ENCODE measurements at regions not wholly inside any gene's neighbourhood (a gene's known extent, or its start where the extent isn't known, plus 50 kb on each side); places are given as distances from the start of the nearest gene placed in this dataset.

- TF ChIP-seq EGR1 (IDR thresholded peaks at IDR 0.05; ENCODE audit: low read depth) = no peak
- no peak for TF ChIP-seq YY1 (IDR thresholded peaks at IDR 0.05; ENCODE audit: extremely low read depth, insufficient replicate concordance, low read depth, low read length)
- TF ChIP-seq TCF7L2 (IDR thresholded peaks at IDR 0.05; ENCODE audit: borderline replicate concordance, extremely low read depth, insufficient read depth, insufficient read length) = no peak
- no peak for TF ChIP-seq EZH2 (IDR thresholded peaks at IDR 0.05)
These were observed 1219.4 kb upstream of the C9orf72 start for GRCh38 chr9:28792716-28793115.
